Osteoblast (primary cell): ENCODE measurements at regions not wholly inside any gene's neighbourhood (a gene's known extent, or its start where the extent isn't known, plus 50 kb on each side); places are given as distances from the start of the nearest gene placed in this dataset.

Experiments
- DNase-seq: peaks from one replicate; pipeline ENCODE4 v3.0.0; 2011; ENCODE audit warnings: low spot score, mixed read lengths; ENCODE audit not compliant: insufficient read length; ENCODE audit errors: missing footprints
- H2AFZ ChIP-seq: 2 replicates; pipeline ENCODE4 v1.6.0; 2011; ENCODE audit warnings: mild to moderate bottlenecking, low read length
- H3K27ac ChIP-seq: 2 replicates; pipeline ENCODE4 v1.5.1; 2011; ENCODE audit warnings: mild to moderate bottlenecking, low read depth, low read length, moderate library complexity
- H3K27me3 ChIP-seq: 2 replicates; pipeline ENCODE4 v1.6.0; 2012; ENCODE audit warnings: mild to moderate bottlenecking, control low read depth, inconsistent platforms, low read length, moderate library complexity; ENCODE audit not compliant: insufficient read depth
- H3K36me3 ChIP-seq: 2 replicates; pipeline ENCODE4 v1.5.1; 2011; ENCODE audit warnings: mild to moderate bottlenecking, low read length, control low read depth, moderate library complexity; ENCODE audit not compliant: insufficient read depth
- H3K4me1 ChIP-seq: 2 replicates; pipeline ENCODE4 v1.5.1; 2011; ENCODE audit warnings: mild to moderate bottlenecking, low read length, control low read depth, moderate library complexity; ENCODE audit not compliant: insufficient read depth
- H3K4me2 ChIP-seq: 2 replicates; pipeline ENCODE4 v1.6.0; 2011; ENCODE audit warnings: mild to moderate bottlenecking, low read length; ENCODE audit not compliant: insufficient read depth
- H3K4me3 ChIP-seq: fragments of 200-600 bp; sonication (generic); 3 replicates; pipeline ENCODE4 v1.5.1; 2012; ENCODE audit warnings: mild to moderate bottlenecking, low read length, inconsistent platforms; ENCODE audit not compliant: insufficient read depth
- H3K79me2 ChIP-seq: 2 replicates; pipeline ENCODE4 v1.6.0; 2012; ENCODE audit warnings: mild to moderate bottlenecking, low read length, control low read depth, inconsistent platforms; ENCODE audit not compliant: insufficient read depth
- H3K9me3 ChIP-seq: 2 replicates; pipeline ENCODE4 v1.5.1; 2011; ENCODE audit warnings: low read depth, low read length, control low read depth
- H4K20me1 ChIP-seq: 2 replicates; pipeline ENCODE4 v1.6.0; 2012; ENCODE audit warnings: mild to moderate bottlenecking, low read length, control low read depth; ENCODE audit not compliant: insufficient read depth
- TF ChIP-seq, protein P1 (sequence below): IDR thresholded peaks from 2 replicates; pipeline ENCODE4 v1.5.1; 2011; ENCODE audit warnings: mild to moderate bottlenecking, low read depth, low read length, moderate library complexity; ENCODE audit errors: extremely low read depth

- peaks cover 2% of the 10 kb centered on the region for H3K27me3 ChIP-seq
- TF ChIP-seq, protein P1, sequence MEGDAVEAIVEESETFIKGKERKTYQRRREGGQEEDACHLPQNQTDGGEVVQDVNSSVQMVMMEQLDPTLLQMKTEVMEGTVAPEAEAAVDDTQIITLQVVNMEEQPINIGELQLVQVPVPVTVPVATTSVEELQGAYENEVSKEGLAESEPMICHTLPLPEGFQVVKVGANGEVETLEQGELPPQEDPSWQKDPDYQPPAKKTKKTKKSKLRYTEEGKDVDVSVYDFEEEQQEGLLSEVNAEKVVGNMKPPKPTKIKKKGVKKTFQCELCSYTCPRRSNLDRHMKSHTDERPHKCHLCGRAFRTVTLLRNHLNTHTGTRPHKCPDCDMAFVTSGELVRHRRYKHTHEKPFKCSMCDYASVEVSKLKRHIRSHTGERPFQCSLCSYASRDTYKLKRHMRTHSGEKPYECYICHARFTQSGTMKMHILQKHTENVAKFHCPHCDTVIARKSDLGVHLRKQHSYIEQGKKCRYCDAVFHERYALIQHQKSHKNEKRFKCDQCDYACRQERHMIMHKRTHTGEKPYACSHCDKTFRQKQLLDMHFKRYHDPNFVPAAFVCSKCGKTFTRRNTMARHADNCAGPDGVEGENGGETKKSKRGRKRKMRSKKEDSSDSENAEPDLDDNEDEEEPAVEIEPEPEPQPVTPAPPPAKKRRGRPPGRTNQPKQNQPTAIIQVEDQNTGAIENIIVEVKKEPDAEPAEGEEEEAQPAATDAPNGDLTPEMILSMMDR, result no peak
- H3K4me3 ChIP-seq, result no peak overlapping the region
- no peaks in the 10 kb centered on the region for H4K20me1 ChIP-seq
- no peak for DNase-seq
- H3K4me2 ChIP-seq, result no peak overlapping the region
- no peak overlapping the region for H3K27ac ChIP-seq
- no peak overlapping the region for H2AFZ ChIP-seq
- H3K79me2 ChIP-seq, result no peaks in the 10 kb centered on the region
- H3K4me1 ChIP-seq, result peaks cover 14% of the 10 kb centered on the region
- no peaks in the 10 kb centered on the region for H3K9me3 ChIP-seq
- H3K36me3 ChIP-seq, result no peaks in the 10 kb centered on the region
Measured at GRCh38 chr5:68679041-68679440, 414.8 kb upstream of the SLC30A5 start.

DNA sequence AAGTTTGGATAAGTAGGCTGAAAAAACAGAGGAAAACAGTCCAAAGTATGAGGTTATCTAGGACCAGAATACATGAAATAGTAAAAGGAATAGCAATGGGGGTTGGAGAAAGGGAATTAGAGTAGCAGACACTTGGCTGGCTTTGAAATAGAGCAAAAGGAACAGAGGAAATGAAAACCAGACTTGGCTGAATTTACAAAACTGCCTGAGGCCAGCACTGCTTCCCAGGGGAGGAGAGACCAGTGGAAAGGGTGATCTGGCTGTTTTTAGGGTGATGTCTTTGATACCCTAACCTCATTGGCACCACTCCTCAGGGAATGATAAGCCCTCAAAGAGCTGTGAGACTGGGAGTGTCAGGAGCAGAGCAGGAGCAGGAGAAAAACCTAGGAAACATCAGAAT is 413.4 kb upstream of the SLC30A5 start:
- no peak for DNase-seq
- no peak overlapping the region for H3K4me2 ChIP-seq

GRCh38 chr5:68681929-68682328 is 411.9 kb upstream of the SLC30A5 start:
- H2AFZ ChIP-seq, result no peak overlapping the region

More for the DNA sequence above, 413.4 kb upstream of the SLC30A5 start:
- no peaks in the 10 kb centered on the region for H3K27me3 ChIP-seq
- H3K27ac ChIP-seq, result no peak overlapping the region
- no peak overlapping the region for H2AFZ ChIP-seq
- no peaks in the 10 kb centered on the region for H3K9me3 ChIP-seq
- H4K20me1 ChIP-seq, result no peaks in the 10 kb centered on the region
- TF ChIP-seq, protein P1, result no peak
- H3K36me3 ChIP-seq, result no peaks in the 10 kb centered on the region
- peaks cover 14% of the 10 kb centered on the region for H3K4me1 ChIP-seq
- no peaks in the 10 kb centered on the region for H3K79me2 ChIP-seq
- H3K4me3 ChIP-seq, result no peak overlapping the region

DNA sequence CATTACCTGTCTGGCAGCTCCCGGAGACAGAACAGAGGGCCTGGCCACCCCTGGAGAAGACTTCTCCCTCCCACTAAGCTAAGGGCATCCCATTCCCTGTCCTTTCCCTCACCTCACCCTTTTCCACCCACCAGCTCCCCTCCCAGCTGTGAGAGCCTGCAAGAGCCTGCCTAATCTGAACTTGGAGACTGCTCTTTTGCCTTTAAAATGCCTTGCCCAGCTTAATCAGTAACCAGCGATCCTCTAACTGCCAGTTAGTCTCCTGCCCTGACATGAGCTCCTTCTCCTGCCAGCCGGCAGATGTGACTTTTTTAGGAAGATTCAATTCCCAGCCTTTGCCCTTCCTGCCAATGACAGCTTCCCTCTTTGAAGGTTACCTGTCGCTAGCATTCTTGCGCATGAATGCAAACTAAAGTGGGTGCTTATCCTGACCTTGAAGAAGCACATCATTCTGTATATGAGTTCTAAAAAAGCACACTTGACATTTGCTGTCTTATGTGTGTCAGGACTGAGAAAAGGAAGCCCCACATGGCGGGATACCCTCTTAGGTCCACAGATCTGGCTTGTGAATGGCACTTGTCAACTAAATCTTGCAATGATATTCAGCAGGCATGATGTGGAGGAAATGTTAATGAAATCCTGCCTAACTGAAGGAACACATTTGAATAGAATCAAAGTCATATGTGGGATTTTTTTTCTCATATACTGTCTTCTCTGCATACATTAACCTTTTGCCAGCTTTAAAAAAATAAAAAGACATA is 411.2 kb upstream of the SLC30A5 start:
- no peak overlapping the region for H3K27ac ChIP-seq
- H3K9me3 ChIP-seq, result no peaks in the 10 kb centered on the region
- TF ChIP-seq, protein P1, result no peak
- no peaks in the 10 kb centered on the region for H3K27me3 ChIP-seq
- H3K79me2 ChIP-seq, result no peaks in the 10 kb centered on the region
- no peak overlapping the region for H3K4me3 ChIP-seq
- DNase-seq, result no peak
- no peak overlapping the region for H2AFZ ChIP-seq
- no peaks in the 10 kb centered on the region for H3K36me3 ChIP-seq
- H4K20me1 ChIP-seq, result no peaks in the 10 kb centered on the region
- H3K4me1 ChIP-seq, result peaks cover 14% of the 10 kb centered on the region
- no peak overlapping the region for H3K4me2 ChIP-seq

More at GRCh38 chr5:68681929-68682328, 411.9 kb upstream of the SLC30A5 start:
- H3K79me2 ChIP-seq, result no peaks in the 10 kb centered on the region
- no peaks in the 10 kb centered on the region for H4K20me1 ChIP-seq
- H3K36me3 ChIP-seq, result no peaks in the 10 kb centered on the region
- no peak overlapping the region for H3K4me3 ChIP-seq
- no peak for DNase-seq
- H3K4me2 ChIP-seq, result no peak overlapping the region
- no peak overlapping the region for H3K27ac ChIP-seq
- no peaks in the 10 kb centered on the region for H3K9me3 ChIP-seq
- H3K27me3 ChIP-seq, result no peaks in the 10 kb centered on the region
- peaks cover 14% of the 10 kb centered on the region for H3K4me1 ChIP-seq
- TF ChIP-seq, protein P1, result no peak
